Stimulated activated CD4-positive, alpha-beta T cell treated with anti-CD3 and anti-CD28 coated beads, Interleukin-4, amount 100 ng/mL, for 48 hours (primary cell): ENCODE measurements at regions not wholly inside any gene's neighbourhood (a gene's known extent, or its start where the extent isn't known, plus 50 kb on each side); places are given as distances from the start of the nearest gene placed in this dataset.
"Not testable (repeated sequence)": the region's sequence is repeated elsewhere in the genome, so short reads cannot be mapped to it uniquely, and the experiment has no call there.

Experiments
- DNase-seq, 2 donors: peaks; one replicate each; pipeline ENCODE4 v3.0.0-alpha.2; 2020; ENCODE audit warnings: low read depth in 2 of 2

DNA sequence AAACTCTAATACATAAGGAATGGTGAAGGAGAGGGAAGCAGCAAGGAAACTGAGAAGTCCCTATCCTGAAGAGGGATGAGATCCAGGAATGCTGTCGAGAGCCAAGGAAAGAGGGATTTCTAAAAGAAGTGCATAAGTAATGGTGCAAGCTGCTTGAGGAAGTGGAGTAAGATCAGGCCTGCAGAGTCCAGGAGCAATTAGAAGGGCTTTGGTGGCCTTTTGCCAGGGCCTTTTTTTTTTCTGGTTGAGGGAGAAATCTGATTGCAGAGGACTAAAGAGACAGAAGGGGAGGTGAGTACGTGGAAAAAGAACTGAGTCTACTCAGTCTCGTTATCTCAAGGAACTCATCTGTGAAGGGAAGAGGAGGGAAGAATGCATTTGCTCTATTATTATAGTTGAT lies 396.2 kb downstream of the UTRN start:
- no peak for DNase-seq

GRCh38 chr6:144683216-144684070 lies 398.3 kb downstream of the UTRN start:
- DNase-seq: no peak

DNA sequence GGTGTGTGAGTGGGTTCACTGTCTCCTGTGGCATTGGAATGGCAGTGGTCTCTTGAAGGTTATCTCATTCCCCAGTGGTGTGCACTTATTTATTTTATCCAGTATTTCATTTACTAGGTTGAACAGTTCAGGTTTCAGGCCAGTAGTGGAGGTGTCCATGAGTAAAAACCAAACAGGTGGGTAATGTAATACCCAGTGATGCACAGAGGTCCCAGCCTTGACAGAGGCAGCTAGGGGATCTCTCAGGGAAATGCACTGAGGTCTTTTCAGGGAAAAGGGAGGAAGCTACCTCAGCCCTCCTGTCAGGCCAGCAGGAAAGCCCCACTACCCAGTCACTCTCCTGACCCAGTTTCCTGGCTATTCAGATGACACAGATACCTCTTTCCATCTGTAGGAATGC lies 403.6 kb downstream of the UTRN start:
- no peak for DNase-seq

DNA sequence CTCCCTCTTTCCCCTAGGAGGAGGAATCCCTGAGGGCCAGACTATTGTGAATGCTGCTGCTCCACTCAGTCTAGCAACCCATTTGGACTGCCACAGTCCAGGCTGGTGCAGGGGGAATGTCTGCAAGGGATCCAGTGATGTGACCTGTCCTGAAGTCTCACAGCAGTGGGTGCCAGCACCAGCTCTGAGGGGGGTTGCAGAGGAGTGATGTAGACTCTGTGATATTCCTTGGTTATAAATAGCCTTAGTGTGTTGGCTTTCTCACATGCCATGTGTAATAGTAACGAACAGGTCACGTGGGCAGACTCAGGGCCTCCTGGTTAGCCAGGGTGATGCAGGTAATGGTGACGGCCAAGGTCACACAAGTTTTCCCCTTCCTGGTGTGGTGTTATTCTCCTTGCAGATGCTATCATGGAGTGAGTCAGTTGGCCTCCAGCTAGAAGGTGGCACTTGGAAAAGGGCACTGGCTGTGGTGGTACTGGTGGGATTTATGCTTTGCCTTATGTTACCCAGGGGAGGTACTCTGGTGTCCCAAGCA lies 404.4 kb downstream of the UTRN start:
- no peak for DNase-seq

DNA sequence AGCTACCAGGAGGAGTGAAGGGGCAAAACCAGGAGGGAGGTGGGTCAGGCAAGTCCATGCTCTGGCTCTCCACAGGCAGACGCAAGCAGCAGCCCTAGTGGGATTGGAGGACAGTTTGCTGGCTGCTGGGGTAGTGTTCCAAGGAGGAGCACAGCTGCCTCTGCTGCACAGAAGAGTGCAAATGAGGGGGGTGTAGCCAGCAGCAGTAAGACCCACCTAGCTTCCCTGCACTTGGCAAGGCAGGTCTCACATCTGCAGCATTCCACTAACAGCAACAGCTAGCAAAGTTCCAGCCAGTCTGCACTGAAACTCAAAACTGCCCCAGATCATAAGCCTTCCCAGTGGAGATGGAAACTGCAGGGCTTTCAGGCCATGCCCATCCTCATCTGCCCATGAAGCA lies 405.0 kb downstream of the UTRN start:
- no peak for DNase-seq

GRCh38 chr6:144690666-144691065 lies 405.5 kb downstream of the UTRN start:
- DNase-seq: no peak

GRCh38 chr6:144692050-144692449 lies 406.9 kb downstream of the UTRN start:
- DNase-seq: not testable (repeated sequence)

DNA sequence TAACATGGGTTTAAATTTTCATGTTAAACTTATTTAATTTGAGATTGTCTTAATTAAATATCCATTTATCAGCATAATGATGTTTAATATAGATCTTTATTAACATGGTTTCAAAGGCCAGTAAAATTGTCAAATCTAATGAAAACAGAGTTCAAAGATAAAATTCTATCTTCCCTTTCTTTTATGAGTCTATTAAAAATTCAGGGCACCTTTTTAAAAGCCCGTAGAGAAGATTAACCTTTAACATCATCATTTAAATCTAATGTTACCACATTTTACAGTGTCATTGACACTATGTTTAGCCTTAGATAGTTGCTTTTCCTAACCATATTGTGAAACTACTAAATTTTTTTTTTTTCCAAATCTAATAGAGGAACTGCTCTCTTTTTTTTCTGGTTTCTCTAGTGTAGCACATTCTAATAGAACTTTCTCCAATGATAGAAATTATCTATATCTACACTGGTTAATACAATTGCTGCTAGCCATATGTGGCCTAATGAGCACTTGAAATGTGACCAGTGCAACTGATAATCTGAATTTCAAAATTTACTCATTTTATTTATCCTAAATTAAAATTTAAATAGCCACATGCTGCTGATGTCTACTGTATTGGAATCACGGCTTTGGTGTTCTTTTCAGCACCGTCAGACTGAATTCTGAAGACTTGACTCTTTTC lies 410.9 kb downstream of the UTRN start:
- no peak for DNase-seq

GRCh38 chr6:144696610-144697368 lies 411.7 kb downstream of the UTRN start:
- DNase-seq: no peak

DNA sequence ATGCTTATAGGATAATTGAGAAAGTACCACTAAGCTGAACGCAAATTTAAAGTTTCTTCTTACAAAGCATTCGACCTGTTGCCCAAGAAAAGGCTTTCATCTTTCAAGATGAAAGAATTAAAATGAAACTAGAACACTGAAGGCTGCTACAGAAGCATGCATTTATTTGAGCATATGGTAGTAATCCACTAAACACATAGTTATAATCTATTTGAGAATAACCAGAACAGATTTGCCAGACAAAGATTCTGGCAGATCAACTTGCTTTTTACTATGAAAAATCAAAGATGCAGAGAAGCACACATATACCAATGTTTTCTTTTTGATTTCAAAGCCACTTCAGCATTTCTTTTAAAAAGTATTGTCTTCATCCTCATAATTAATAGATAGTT lies 412.2 kb downstream of the UTRN start:
- DNase-seq: no peak

- no peak for DNase-seq
These were observed 412.7 kb downstream of the UTRN start for GRCh38 chr6:144697801-144698200.

DNA sequence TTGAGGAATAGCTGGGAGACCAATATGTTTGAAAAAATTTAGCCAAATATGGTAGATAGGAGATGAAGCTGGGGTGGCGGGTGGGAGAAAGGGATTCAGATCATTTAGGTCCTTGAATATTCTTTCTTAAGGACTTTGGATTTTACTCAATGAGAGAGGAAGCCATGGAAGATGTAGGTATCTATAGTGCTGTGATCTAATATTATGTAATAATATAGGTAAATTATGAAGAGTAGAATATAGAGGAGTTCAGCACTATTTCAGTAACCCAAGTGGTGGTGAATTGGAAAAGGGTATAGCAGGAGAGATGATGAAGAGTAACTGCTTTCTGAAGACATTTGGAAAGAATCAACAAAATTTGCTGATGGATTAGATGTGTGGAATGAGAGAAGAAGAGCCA lies 417.6 kb downstream of the UTRN start:
- DNase-seq: no peak

DNA sequence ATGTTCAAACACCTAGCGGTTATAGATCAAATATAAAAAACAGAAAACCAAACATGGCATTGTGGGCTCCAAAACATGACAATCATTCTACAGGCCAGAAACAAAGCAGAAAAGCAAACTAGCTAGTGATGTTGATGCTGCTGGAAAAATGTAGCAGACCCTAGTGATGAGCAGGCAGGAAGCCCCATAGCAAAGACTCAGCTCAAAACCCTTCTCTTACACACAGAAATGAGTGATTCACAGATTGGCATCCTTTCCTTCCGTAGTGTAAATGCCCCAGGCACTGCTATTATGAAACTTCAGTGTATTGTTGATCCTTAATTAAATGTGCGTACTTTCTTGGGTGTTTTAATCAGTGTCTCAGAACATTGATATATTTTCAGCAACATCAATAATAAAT lies 425.1 kb downstream of the UTRN start:
- DNase-seq: no peak

GRCh38 chr6:144711661-144712060 lies 426.5 kb downstream of the UTRN start:
- no peak for DNase-seq

DNA sequence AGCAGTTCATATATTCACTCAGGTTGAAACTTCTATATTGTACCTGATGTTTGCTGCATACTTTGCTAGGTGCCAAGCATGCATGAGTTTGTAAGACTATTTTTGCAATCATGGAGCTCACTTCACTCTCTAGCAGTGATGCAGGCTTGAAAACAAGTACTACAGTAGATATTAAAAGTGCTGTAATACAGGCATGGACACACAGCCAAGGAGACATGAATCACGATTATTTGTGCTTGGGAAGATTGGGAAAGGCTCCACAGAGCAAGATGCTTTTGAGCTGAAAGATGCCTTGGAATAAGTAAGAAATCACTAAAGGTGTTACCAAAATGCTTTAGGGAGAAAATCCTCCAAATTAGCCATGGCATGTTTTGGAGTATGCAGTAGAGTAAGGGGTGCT lies 427.4 kb downstream of the UTRN start:
- no peak for DNase-seq

- DNase-seq: no peak
These were observed 429.0 kb downstream of the UTRN start for GRCh38 chr6:144714021-144714712.

- peak in 1 of 2 donors; percentile 7 for DNase-seq
These were observed 430.2 kb downstream of the UTRN start for GRCh38 chr6:144715344-144715743.

GRCh38 chr6:144718431-144718830 lies 433.3 kb downstream of the UTRN start:
- DNase-seq: no peak

DNA sequence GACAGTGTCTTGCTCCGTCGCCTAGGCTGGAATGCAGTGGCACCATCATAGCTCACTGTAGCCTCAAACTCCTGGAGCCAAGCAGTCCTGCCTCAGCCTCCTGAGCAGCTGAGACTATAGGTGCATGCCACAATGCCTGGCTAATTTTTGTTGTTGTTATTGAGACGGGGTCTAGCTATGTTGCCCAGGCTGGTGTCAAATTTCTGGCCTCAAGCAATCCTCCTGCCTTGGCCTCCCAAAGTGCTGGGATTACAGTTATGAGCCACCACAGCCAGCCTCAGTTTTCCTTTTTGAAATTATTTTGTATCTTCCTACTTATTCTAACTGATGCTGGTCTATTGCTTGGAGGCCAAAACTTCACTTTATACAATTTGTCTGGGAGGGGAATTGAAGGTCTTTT lies 436.1 kb downstream of the UTRN start:
- no peak for DNase-seq

GRCh38 chr6:144722154-144722737 lies 437.1 kb downstream of the UTRN start:
- DNase-seq: no peak

GRCh38 chr6:144722925-144723324 lies 437.8 kb downstream of the UTRN start:
- no peak for DNase-seq
